ENCODE measurements at regions not wholly inside any gene's neighbourhood (a gene's known extent, or its start where the extent isn't known, plus 50 kb on each side); places are given as distances from the start of the nearest gene placed in this dataset.
"Not testable (repeated sequence)": the region's sequence is repeated elsewhere in the genome, so short reads cannot be mapped to it uniquely, and the experiment has no call there.

- no peak for DNase-seq (ENCODE audit: low read depth in 2 of 3, low spot score in 2 of 3)
These were observed 70.0 kb downstream of the LMO4 start for GRCh38 chr1:87398641-87399040.

DNA sequence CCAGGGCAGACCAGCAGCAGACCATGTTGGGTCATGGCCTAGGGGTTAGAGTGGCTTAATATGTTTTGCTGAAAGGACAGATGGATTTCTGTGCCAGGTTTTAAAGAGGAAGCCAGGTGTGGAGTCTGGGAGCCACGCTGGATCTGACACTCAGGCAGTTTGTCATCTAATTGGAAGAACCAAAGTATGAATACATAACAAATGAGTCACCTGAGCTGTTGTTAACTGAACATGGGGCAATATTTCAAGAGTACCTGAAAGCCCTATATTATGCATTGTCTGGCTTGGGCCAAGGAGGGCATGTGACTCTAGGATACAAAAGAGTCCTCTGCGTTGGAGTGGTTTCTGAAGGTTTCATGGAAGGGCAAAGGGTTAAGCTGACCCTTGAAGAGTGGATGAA is 70.6 kb downstream of the LMO4 start:
- no peak for DNase-seq (ENCODE audit: low read depth in 2 of 3, low spot score in 2 of 3)

DNA sequence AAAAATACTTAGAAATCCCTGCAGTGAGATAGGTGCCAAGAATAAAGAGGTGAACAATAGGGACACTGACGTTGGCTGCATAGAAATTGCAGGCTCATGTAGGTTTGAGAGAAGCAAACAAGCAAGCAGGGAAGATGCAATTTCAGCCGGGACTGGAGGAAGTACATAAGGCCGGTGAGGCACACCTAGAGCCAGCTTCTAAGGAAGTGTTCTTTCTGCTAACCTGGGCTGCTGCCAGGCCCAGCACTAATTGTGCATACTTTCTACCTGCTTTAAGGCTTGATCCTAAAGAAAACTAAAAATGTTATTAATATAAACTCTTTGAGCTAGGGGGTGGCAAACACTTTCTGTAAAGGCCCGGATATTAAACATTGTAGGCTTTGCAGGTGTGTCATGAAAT is 71.0 kb downstream of the LMO4 start:
- DNase-seq (ENCODE audit: low read depth in 2 of 3, low spot score in 2 of 3), result no peak

- DNase-seq (ENCODE audit: low read depth in 2 of 3, low spot score in 2 of 3), result no peak
These were observed 72.1 kb downstream of the LMO4 start for GRCh38 chr1:87400813-87401212.

DNA sequence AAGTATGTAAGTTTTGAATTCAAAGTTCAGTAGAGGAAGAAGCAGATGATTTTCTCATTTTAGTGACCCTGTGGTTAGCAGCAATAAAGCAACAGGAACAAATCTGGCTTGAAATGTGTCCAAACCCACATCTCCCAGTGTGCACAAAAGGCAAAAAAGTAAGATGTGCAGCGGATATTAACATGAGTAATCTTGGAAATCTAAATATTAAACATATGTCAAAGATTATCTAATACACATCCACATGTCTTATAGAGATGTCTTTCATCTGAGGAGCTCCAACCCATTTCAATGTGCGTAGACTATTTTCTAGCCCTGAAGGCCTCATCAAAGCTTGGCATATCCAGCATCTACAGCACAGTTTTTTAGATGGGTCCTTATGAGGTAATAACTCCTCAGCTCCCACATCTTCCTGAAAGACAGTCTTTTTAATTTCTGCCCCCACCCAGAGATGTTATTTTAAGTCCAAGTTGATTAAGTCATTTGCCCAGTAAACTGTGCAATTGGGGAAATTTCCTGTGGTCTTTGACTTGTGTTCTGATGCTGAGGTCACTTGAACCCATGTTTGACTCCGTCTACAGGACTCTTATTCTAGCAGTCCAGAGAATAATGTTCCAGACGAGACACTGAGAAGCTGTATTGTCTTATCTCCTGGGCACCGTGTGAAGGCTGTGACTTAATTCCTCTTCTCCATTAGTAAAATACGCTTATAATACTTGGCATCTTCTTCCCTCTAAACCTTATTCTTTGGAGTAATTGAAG is 73.7 kb downstream of the LMO4 start:
- DNase-seq (ENCODE audit: low read depth in 2 of 3, low spot score in 2 of 3), result no peak

- DNase-seq (ENCODE audit: low read depth in 2 of 3, low spot score in 2 of 3), result no peak
These were observed 74.6 kb downstream of the LMO4 start for GRCh38 chr1:87403061-87403820.

DNA sequence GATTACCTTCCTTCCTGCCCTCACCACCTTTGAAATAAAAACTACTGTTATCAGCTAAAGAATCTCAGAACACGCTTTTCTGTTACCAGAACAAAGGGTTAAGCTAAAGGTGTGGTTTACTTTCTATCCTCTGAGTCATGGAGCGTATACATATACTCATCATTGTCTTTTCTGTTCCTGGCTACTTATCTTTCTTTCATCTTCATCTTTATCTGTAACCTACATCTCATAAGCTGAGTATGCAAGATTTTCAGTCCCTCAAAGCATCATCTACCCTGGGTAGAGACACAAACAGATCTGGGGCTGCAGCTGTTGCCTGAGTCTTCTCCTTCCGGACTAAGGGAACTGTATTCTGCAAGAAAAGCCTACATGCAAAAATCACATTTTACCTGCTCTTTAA is 75.6 kb downstream of the LMO4 start:
- DNase-seq (ENCODE audit: low read depth in 2 of 3, low spot score in 2 of 3), result no peak

GRCh38 chr1:87408665-87409248 is 80.1 kb downstream of the LMO4 start:
- DNase-seq (ENCODE audit: low read depth in 2 of 3, low spot score in 2 of 3), result no peak

GRCh38 chr1:87410776-87411480 is 82.2 kb downstream of the LMO4 start:
- DNase-seq (ENCODE audit: low read depth in 2 of 3, low spot score in 2 of 3), result no peak

DNA sequence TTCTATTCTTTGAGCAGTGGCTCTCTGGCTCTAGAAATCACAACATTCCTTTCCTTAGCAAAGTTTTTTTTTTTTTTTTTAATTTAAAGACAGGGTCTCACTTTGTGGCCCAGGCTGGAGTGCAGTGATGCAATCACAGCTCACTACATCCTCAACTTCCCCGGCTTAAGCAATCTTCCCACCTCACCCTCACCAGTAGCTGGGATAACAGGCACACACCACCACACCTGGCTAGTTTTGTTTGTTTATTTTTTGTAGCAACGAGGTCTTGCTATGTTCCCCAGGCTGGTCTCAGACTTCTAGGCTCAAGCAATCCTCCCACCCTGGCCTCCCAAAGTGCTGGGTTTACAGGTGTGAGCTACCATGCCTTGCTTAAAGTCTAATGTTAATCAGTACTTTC is 85.2 kb downstream of the LMO4 start:
- DNase-seq (ENCODE audit: low read depth in 2 of 3, low spot score in 2 of 3), result not testable (repeated sequence)

- no peak for DNase-seq (ENCODE audit: low read depth in 2 of 3, low spot score in 2 of 3)
These were observed 89.4 kb downstream of the LMO4 start for GRCh38 chr1:87418048-87418447.

- no peak for DNase-seq (ENCODE audit: low read depth in 2 of 3, low spot score in 2 of 3)
These were observed 93.1 kb downstream of the LMO4 start for GRCh38 chr1:87421809-87422208.

DNA sequence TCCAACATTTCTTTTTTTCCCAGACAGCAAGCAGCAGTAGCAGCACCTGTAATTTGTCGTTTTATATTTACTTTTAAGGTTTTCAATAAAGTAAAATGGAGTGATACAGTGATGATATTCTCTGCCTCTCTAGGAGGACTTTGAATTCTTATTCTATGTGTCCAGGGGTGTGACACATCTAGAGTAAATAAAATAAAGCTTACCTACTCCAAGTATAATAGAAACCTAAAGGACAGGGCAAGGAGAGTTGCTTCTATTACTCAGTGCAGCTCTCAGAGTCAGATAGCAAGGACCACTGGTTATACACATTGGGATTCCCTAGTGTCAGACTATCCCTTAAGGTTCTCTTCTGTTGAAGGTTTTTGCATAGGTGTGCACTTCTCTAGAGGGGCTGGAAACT is 95.9 kb downstream of the LMO4 start:
- DNase-seq (ENCODE audit: low read depth in 2 of 3, low spot score in 2 of 3), result no peak

DNA sequence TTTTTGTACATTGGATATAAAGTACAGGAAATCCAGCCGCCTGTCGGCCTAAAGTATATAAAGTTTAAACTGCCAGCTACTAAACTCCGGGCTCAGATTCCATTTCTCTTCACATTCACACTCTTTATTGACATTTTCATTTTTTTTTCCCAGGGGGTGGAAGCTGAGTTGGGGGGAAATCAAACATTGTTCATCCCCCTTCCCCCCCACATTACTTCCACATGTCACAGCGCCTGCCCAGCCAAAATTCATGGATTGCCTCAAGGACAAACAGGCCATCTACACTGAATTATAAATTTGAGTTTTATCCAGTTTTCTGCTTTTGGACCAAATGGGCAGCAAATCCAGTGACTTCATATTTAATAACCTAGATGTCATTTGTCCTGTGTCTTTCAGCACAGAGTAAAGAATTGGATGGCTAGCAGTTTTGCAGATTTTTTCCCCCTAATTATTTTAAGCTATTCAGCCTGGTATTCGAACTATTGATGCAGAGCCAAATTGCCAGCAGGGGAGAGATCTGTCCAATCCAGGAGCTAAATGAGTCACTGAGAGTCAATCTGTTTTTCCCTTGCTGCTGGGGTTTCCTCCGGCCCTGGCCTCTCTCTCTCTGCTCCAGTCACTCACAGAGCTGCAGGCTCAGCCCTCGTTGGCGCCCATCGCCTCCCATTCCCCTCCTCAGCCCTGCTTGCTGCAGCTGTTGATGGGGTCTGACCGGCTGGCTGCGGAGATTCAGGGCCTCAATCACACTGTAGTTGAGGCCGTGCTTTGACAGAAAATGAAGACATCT is 98.0 kb downstream of the LMO4 start:
- no peak for DNase-seq (ENCODE audit: low read depth in 2 of 3, low spot score in 2 of 3)

GRCh38 chr1:87428367-87428766 is 99.7 kb downstream of the LMO4 start:
- DNase-seq (ENCODE audit: low read depth in 2 of 3, low spot score in 2 of 3), result no peak

DNA sequence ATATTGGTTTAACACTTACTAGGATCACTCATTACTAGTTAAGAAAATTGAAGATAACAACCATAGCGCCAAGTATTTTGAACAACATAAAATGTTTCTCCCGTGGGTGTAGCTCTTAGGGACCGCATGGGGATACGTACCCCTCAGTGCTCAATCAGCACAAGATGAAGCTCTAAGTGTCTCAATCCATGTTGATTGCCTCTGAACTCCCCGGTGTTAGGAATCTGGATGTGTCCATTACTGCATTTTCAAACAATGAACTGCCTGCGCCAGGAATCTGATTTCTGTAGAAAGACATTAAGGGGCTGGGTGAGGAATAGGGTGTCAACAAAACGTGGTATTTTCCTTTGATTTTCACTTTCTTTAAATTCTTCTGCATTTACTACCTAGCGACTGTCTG is 100.2 kb downstream of the LMO4 start:
- no peak for DNase-seq (ENCODE audit: low read depth in 2 of 3, low spot score in 2 of 3)

DNA sequence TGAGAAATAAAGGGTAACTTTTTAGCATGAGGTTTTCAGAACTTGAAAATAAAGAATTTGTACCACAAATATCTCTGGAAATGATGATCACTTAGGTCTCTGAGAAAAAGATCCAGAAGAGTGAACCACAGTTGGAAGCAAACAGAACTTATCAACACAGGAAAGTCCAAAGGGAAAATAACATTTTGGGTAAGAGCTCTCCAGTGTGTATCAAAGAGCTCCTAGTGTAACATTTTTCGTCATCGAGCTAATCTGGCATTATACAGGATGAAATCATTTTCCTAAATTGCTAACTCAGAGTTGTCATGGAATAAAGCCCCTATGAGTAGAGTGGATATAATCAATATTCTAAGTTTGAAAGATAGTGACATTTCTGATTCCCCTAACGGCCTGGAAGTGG is 104.0 kb downstream of the LMO4 start:
- DNase-seq (ENCODE audit: low read depth in 2 of 3, low spot score in 2 of 3), result no peak

DNA sequence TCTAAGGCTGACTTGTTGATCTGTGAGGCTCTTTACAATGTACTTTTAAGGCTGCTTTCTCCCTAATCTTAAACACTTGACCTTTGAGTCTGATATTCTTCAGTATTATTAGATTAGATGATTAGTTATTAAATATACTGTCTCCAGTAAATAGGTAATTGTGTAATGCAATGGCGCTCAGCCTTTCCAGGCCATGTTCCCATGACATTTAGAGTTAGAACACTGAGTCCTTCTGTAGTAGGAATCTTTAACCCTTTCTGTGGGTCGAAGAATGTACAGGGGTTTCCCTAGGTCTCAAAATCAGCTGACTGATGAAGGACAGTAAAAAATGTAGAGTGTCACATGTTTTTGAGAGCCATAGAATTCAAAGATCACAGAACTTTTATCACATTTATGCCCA is 104.4 kb downstream of the LMO4 start:
- not testable (repeated sequence) for DNase-seq (ENCODE audit: low read depth in 2 of 3, low spot score in 2 of 3)

GRCh38 chr1:87435484-87435883 is 106.8 kb downstream of the LMO4 start:
- no peak for DNase-seq (ENCODE audit: low read depth in 2 of 3, low spot score in 2 of 3)

DNA sequence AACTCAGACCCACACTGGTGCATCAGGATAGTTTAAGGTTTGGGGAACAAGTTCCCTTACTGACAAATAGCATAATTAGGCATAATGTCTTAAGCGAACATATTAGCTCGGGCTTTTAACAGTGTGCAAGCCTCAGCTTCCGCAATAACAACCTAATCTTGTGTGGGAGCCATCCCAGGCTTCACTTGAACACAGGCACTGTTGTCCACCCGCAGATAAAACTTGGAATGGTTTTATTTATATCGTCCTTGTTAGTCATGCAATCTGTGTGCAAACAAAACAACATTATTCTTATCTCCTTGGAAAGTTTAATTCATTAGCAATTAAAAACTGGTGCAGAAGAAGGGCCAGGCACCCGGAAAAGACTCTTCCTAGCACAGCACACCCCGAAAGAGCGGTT is 107.4 kb downstream of the LMO4 start:
- not testable (repeated sequence) for DNase-seq (ENCODE audit: low read depth in 2 of 3, low spot score in 2 of 3)

DNA sequence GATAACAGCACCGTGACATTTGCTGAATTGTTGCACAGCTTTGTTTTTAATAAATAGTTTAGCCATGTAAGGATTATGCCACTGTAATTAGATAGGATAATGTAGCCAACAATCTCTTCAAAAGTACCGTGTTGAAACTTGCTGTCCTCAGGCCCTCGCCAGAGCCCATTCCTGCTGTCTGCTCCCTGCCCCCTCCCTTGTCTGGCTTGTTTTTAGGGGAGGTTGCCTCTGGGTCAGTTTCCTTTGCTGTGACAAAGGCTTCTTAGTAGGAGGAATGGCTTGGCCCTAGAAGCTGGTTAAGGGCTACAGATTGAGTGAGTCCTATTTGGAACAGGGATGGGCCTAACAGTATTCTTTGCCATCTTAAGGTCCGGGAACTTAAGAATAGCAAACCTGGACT is 107.9 kb downstream of the LMO4 start:
- no peak for DNase-seq (ENCODE audit: low read depth in 2 of 3, low spot score in 2 of 3)
